Testis (tissue), 2 donors: ENCODE measurements at regions not wholly inside any gene's neighbourhood (a gene's known extent, or its start where the extent isn't known, plus 50 kb on each side); places are given as distances from the start of the nearest gene placed in this dataset.

ENCODE experiments used
- DNase-seq: peaks from one replicate; pipeline ENCODE4 v3.0.0-alpha.2; 2019
- H3K27ac ChIP-seq, 2 donors: fragments of 200-600 bp; sonication (generic); one replicate each; pipeline ENCODE4 v1.5.1; 2019
- H3K27me3 ChIP-seq: fragments of 200-600 bp; sonication (generic); one replicate; pipeline ENCODE4 v1.5.1; 2019
- H3K36me3 ChIP-seq: fragments of 200-600 bp; sonication (generic); one replicate; pipeline ENCODE4 v1.5.1; 2017; ENCODE audit warnings: low read depth; ENCODE audit errors: missing control alignments
- H3K4me1 ChIP-seq: fragments of 200-600 bp; sonication (generic); one replicate; pipeline ENCODE4 v1.5.1; 2019
- H3K4me3 ChIP-seq, 2 donors: fragments of 200-600 bp; sonication (generic); one replicate each; pipeline ENCODE4 v1.5.1; 2017 to 2019
- H3K9me3 ChIP-seq: fragments of 200-600 bp; sonication (generic); one replicate; pipeline ENCODE4 v1.5.1; 2017
- CTCF ChIP-seq, 3 experiments: fragments of 450-650 bp in 2 of 3; fragments of 200-600 bp in 1 of 3; sonication (generic) in 1 of 3; IDR thresholded peaks; one replicate each; pipeline ENCODE4 v1.5.1; 2016 to 2019; ENCODE audit warnings: antibody characterized with exemption in 3 of 3, mild to moderate bottlenecking in 2 of 3, moderate library complexity in 1 of 3
- POLR2A ChIP-seq: fragments of 450-650 bp; IDR thresholded peaks from one replicate; pipeline ENCODE4 v1.6.1; 2017; ENCODE audit warnings: antibody characterized with exemption, mild to moderate bottlenecking, moderate library complexity
- WGBS, 2 donors: methylation state at CpG; one replicate each; pipeline ENCODE4 v1.1.5; 2018; 5-methylcytosine and 5-hydroxymethylcytosine counted together
- intact Hi-C: fragments of 100-400 bp; cut with DNase I; formaldehyde crosslinking; loops from one replicate; pipeline ENCODE4 v1.15.1; 2023; ENCODE audit warnings: low total_unique reads

DNA sequence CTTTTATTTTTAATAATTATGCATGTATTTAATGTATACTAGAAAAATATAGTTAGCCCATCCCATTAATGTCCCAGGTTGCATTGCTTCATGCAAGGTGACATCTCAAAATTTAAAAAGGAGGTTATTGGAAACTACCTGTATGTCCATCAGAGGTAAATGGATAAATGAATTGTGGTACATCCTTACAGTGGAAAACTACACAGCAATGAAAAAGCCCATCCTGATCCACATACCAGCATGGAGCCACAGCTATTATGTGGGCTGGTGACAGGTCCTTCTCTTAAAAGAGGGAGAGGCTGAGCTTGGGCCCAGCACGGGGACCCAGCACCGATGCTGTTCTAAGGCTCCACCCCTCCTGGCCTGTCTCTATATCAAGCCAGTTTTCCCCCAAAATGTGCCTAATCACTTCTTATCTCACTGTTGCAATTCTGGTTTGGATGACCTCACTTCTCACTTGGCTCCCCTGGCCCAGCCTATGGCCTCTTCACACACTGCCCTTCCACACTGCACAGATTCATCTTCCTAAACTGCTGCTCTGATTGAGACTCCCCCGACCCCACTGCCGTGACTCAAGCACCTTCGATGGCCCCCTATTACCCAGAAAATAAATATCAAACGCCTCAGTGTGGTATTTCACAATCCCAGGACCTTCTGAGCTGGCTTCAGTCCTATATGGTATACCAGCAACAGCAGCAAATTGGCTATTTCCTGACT is 97.1 kb upstream of the NCOR2 start:
- intact Hi-C loops: no loop called here
- DNase-seq: no peak
- H3K27me3 ChIP-seq: no peaks in the 10 kb centered on the region
- peaks cover 10% of the 10 kb centered on the region for H3K4me1 ChIP-seq
- WGBS, 2 donors: 77 to 78% methylated on average over 6 of the region's 6 CpGs
- H3K27ac ChIP-seq: no peak overlapping the region
- no peaks in the 10 kb centered on the region for H3K36me3 ChIP-seq
- H3K4me3 ChIP-seq: no peak overlapping the region
- TF ChIP-seq POLR2A (no peak), CTCF (IDR thresholded peaks at IDR 0.05) (no peak)
- no peaks in the 10 kb centered on the region for H3K9me3 ChIP-seq

GRCh38 chr12:124663771-124664366 is 96.5 kb upstream of the NCOR2 start:
- TF ChIP-seq POLR2A (no peak), CTCF (IDR thresholded peaks at IDR 0.05) (no peak)
- no peak overlapping the region for H3K4me3 ChIP-seq
- H3K9me3 ChIP-seq: no peaks in the 10 kb centered on the region
- H3K36me3 ChIP-seq: no peaks in the 10 kb centered on the region
- no peaks in the 10 kb centered on the region for H3K27me3 ChIP-seq
- H3K4me1 ChIP-seq: peaks cover 10% of the 10 kb centered on the region
- DNase-seq: no peak
- WGBS, 2 donors: 65 to 74% methylated on average over 12 to 18 of the region's 19 CpGs
- intact Hi-C loops: no loop called here
- H3K27ac ChIP-seq: no peak overlapping the region

GRCh38 chr12:124663206-124663605 is 95.8 kb upstream of the NCOR2 start:
- H3K27ac ChIP-seq: no peak overlapping the region
- TF ChIP-seq POLR2A (no peak), CTCF (IDR thresholded peaks at IDR 0.05) (no peak)
- intact Hi-C loops: no loop called here
- H3K4me3 ChIP-seq: no peak overlapping the region
- H3K27me3 ChIP-seq: no peaks in the 10 kb centered on the region
- no peaks in the 10 kb centered on the region for H3K36me3 ChIP-seq
- no peak for DNase-seq
- H3K9me3 ChIP-seq: no peaks in the 10 kb centered on the region
- WGBS, 2 donors: 81 to 92% methylated on average over 7 of the region's 7 CpGs
- peaks cover 10% of the 10 kb centered on the region for H3K4me1 ChIP-seq

GRCh38 chr12:124661341-124661740 is 93.9 kb upstream of the NCOR2 start:
- H3K27me3 ChIP-seq: no peaks in the 10 kb centered on the region
- no peaks in the 10 kb centered on the region for H3K9me3 ChIP-seq
- TF ChIP-seq CTCF (IDR thresholded peaks at IDR 0.05) (no peak), POLR2A (no peak)
- H3K4me1 ChIP-seq: peaks cover 12% of the 10 kb centered on the region
- intact Hi-C loops: no loop called here
- WGBS, 2 donors: 52 to 69% methylated on average over 7 of the region's 7 CpGs
- H3K36me3 ChIP-seq: no peaks in the 10 kb centered on the region
- H3K27ac ChIP-seq: no peak overlapping the region
- H3K4me3 ChIP-seq: no peak overlapping the region
- DNase-seq: no peak

GRCh38 chr12:124660851-124661250 is 93.4 kb upstream of the NCOR2 start:
- Histone ChIP-seq H3K36me3 (no peaks in the 10 kb centered on the region), H3K4me3 (no peak overlapping the region), H3K27me3 (no peaks in the 10 kb centered on the region), H3K9me3 (no peaks in the 10 kb centered on the region), H3K27ac (no peak overlapping the region), H3K4me1 (peaks cover 17% of the 10 kb centered on the region)
- no peak for TF ChIP-seq CTCF (IDR thresholded peaks at IDR 0.05)
- TF ChIP-seq POLR2A: no peak
- 39 to 46% methylated on average over 20 of the region's 20 CpGs for WGBS, 2 donors
- intact Hi-C loops: no loop called here
- DNase-seq: no peak
